ENCODE measurements at regions not wholly inside any gene's neighbourhood (a gene's known extent, or its start where the extent isn't known, plus 50 kb on each side); places are given as distances from the start of the nearest gene placed in this dataset.

GRCh38 chr2:129431881-129432280 lies 547.6 kb upstream of the RAB6C start:
- no peak overlapping the region for H3K4me3 ChIP-seq
- no peaks in the 10 kb centered on the region for H3K4me1 ChIP-seq
- H3K9me3 ChIP-seq = no peaks in the 10 kb centered on the region
- no peak for TF ChIP-seq POLR2A (IDR thresholded peaks at IDR 0.05)
- TF ChIP-seq, protein P1, sequence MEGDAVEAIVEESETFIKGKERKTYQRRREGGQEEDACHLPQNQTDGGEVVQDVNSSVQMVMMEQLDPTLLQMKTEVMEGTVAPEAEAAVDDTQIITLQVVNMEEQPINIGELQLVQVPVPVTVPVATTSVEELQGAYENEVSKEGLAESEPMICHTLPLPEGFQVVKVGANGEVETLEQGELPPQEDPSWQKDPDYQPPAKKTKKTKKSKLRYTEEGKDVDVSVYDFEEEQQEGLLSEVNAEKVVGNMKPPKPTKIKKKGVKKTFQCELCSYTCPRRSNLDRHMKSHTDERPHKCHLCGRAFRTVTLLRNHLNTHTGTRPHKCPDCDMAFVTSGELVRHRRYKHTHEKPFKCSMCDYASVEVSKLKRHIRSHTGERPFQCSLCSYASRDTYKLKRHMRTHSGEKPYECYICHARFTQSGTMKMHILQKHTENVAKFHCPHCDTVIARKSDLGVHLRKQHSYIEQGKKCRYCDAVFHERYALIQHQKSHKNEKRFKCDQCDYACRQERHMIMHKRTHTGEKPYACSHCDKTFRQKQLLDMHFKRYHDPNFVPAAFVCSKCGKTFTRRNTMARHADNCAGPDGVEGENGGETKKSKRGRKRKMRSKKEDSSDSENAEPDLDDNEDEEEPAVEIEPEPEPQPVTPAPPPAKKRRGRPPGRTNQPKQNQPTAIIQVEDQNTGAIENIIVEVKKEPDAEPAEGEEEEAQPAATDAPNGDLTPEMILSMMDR (IDR thresholded peaks at IDR 0.05) = no peak
- no peaks in the 10 kb centered on the region for H3K36me3 ChIP-seq
- no peaks in the 10 kb centered on the region for H3K27me3 ChIP-seq
- no peak for DNase-seq
- H3K27ac ChIP-seq = no peak overlapping the region

DNA sequence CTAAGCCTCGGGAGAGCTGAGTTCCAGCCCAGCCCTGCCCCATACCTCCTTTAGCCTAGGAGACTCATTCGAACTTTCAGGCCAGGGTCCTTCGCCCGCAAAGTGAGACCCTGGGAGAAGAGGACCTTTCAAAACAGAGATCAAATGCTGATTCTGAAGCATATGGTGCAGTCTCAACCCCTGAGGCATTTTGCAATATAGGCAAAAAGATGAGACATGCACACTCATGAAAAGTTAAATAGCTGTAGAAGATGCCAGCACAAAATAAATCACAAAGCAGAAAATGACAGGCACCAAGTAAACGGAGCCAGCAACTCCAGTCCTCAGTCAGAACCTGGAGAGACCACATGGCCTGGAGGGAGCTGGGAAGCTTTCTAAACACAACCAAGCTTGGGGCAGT lies 542.7 kb upstream of the RAB6C start:
- H3K4me3 ChIP-seq = no peak overlapping the region
- DNase-seq = no peak
- H3K27ac ChIP-seq = no peak overlapping the region
- TF ChIP-seq, protein P1 (IDR thresholded peaks at IDR 0.05) = no peak
- no peak for TF ChIP-seq POLR2A (IDR thresholded peaks at IDR 0.05)
- no peaks in the 10 kb centered on the region for H3K27me3 ChIP-seq
- H3K4me1 ChIP-seq = no peaks in the 10 kb centered on the region
- H3K9me3 ChIP-seq = no peaks in the 10 kb centered on the region
- H3K36me3 ChIP-seq = no peaks in the 10 kb centered on the region

DNA sequence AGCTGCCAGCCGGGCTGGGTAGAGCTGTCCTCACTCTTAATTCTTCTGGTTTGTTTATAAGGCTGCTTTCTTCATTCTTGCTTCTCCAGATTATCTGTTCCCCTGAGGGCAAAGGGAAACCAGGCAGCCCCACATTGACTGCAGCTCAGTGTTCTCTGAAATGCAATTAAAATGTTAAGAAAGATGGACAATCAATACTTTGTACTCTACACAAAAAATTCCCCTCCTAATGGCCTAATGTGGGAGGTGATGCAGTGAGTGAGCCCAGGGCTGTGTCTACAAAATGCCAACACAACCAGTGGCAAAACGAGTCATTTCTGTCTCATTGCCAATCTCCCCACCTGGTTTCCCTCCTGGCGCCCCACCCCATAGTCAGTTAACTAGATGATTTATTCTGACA lies 541.7 kb upstream of the RAB6C start:
- Histone ChIP-seq H3K27me3 (no peaks in the 10 kb centered on the region), H3K36me3 (no peaks in the 10 kb centered on the region), H3K4me3 (no peak overlapping the region), H3K9me3 (no peaks in the 10 kb centered on the region), H3K4me1 (no peaks in the 10 kb centered on the region), H3K27ac (no peak overlapping the region)
- TF ChIP-seq POLR2A (IDR thresholded peaks at IDR 0.05) = no peak
- TF ChIP-seq, protein P1 (IDR thresholded peaks at IDR 0.05) = no peak
- no peak for DNase-seq

- TF ChIP-seq POLR2A (IDR thresholded peaks at IDR 0.05) = no peak
- TF ChIP-seq, protein P1 (IDR thresholded peaks at IDR 0.05) = no peak
- DNase-seq = no peak
- Histone ChIP-seq H3K27me3 (no peaks in the 10 kb centered on the region), H3K4me3 (no peak overlapping the region), H3K9me3 (no peaks in the 10 kb centered on the region), H3K36me3 (no peaks in the 10 kb centered on the region), H3K4me1 (no peaks in the 10 kb centered on the region), H3K27ac (no peak overlapping the region)
These were observed 540.9 kb upstream of the RAB6C start for GRCh38 chr2:129438501-129439057.

GRCh38 chr2:129439406-129440302 lies 539.8 kb upstream of the RAB6C start:
- no peaks in the 10 kb centered on the region for H3K4me1 ChIP-seq
- no peak for TF ChIP-seq POLR2A (IDR thresholded peaks at IDR 0.05)
- TF ChIP-seq, protein P1 (IDR thresholded peaks at IDR 0.05) = no peak
- H3K27ac ChIP-seq = no peak overlapping the region
- no peaks in the 10 kb centered on the region for H3K27me3 ChIP-seq
- H3K4me3 ChIP-seq = no peak overlapping the region
- H3K36me3 ChIP-seq = no peaks in the 10 kb centered on the region
- DNase-seq = no peak
- H3K9me3 ChIP-seq = no peaks in the 10 kb centered on the region

All from Peyer's patch (tissue), 4 donors.